ENCODE measurements at regions not wholly inside any gene's neighbourhood (a gene's known extent, or its start where the extent isn't known, plus 50 kb on each side); places are given as distances from the start of the nearest gene placed in this dataset.

DNA sequence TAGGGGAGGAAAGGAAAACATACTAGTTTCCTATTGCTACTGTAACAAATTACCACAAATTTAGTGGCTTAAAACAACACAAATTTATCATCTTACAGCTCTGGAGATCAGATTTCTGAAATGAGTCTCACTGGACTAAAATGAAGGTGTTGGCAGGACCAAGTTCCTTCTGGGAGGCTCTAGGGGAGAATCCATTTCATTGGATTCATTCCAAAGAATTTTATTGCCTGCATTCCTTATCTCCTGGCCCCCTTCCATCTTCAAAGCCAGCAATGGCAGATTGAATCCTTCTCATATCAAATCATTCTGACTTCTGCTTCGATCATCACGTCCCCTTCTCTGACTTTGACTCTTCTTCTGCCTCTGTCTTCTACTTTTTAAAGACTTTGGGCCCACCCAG, 250.9 kb downstream of the IRS1 start:
- TF ChIP-seq, protein P1, sequence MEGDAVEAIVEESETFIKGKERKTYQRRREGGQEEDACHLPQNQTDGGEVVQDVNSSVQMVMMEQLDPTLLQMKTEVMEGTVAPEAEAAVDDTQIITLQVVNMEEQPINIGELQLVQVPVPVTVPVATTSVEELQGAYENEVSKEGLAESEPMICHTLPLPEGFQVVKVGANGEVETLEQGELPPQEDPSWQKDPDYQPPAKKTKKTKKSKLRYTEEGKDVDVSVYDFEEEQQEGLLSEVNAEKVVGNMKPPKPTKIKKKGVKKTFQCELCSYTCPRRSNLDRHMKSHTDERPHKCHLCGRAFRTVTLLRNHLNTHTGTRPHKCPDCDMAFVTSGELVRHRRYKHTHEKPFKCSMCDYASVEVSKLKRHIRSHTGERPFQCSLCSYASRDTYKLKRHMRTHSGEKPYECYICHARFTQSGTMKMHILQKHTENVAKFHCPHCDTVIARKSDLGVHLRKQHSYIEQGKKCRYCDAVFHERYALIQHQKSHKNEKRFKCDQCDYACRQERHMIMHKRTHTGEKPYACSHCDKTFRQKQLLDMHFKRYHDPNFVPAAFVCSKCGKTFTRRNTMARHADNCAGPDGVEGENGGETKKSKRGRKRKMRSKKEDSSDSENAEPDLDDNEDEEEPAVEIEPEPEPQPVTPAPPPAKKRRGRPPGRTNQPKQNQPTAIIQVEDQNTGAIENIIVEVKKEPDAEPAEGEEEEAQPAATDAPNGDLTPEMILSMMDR (IDR thresholded peaks at IDR 0.05), result no peak

DNA sequence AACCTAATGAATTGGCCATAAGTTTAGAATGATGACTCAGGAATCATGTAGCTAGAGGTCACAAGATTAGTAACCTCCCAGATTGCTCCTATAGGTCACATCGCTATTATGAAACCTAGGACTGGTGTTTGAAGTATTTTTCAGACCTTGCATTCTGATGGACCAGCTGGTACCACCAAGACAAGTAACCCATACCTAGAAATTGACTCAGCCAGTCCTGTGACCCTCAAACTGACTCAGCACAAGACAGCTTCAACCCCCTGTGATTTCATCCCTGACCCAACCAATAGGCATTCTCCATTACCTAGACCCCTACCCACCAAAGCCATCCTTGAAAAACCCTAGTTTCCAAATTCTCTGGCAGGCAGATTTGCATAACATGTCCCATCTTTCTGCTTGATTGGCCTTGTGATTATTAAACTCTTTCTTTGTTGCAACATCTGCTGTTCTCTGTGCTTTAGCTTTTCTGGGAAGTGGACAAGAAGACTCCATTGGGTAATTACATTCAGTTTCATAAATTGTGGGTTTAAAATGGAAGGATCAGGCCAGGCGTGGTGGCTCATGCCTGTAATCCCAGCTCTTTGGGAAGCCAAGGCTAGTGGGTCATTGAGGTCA, 254.9 kb downstream of the IRS1 start:
- TF ChIP-seq, protein P1 (IDR thresholded peaks at IDR 0.05), result no peak

DNA sequence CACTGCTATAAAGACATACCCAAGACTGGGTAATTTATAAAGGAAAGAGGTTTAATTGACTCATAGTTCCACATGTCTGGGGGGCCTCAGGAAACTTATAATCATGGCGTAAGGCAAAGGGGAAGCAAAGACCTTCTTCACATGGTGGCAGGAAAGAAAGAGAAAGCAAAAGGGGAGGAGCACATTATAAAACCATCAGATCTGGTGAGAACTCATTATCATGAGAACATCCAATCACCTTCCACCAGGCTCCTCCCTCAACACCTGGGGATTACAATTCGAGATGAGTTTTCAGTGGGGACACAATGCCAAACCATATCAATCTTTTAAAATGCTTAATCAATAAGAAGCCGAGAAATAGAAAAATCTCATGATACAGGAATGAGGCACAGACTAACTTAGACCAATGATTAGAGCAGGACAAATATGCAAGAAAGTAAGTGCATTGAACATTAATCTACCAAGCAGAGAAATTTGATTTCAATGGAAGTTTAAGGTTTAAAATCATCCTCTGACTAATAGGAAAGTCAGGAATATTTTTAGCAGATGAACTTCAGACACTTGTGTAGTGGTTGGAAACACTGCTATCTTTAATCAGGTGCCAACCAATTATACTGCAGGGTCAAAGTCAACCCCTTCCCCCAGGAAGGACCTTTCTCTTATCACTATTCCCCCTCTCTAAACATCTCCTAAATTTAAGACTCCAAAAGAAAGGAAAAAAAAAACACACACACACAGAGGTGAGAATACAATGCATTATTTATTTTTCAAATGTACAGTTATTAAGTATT, 259.2 kb downstream of the IRS1 start:
- TF ChIP-seq, protein P1 (IDR thresholded peaks at IDR 0.05), result no peak

GRCh38 chr2:226536410-226536809, 263.2 kb downstream of the IRS1 start:
- TF ChIP-seq, protein P1 (IDR thresholded peaks at IDR 0.05), result no peak

DNA sequence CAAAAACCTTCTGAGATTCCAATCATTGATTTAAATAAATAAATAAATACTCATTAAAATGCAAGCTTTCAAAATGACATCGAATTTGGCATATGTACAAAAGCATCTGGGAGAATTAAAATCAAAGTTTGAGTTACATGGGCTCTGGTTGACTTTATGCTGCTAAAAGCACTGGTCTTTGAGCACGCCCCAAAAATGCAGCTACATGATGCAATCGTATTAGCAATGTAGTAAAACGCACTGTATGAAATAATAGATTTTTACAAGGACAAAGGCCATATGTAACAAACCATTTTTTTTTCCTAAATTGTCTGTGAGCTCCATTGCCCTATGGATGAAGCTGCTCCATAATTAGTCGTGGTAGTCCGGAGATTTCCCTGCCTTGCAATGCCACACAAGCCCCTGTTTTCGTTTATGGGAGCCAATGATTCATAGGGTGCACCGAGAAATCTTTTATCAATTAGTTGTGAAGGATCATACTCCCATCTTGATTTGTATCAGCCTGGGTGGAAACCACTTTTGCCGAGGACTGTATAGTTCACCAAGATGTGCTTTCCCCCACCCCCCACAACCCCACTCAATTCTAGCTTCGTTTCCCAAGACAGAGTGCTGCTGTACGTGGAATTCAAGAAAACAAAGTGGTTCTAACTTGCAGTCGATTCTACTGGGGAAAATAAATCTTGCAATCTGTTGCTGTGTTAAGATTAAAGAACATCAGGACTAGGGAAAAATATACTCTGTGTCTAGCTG, 268.4 kb downstream of the IRS1 start:
- TF ChIP-seq, protein P1 (IDR thresholded peaks at IDR 0.05), result no peak

DNA sequence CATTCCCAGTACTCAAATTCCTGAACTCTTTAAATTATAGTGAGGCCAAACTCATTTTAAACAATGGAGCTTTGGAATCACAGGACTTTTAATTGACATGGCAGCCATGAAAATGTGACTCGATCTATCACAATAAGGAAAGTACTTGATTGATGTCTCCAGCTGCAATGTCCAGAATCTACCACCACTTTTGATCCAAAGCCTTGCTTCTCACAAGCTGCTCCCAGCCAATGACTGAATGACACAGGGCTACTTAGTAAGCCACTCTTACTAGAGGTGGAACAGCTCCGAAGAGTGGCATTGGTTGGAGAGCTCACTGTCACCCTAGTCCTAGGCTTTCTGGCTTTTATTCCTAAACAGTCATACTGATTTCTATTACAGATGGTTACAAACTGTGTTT, 270.1 kb downstream of the IRS1 start:
- TF ChIP-seq, protein P1 (IDR thresholded peaks at IDR 0.05), result no peak

DNA sequence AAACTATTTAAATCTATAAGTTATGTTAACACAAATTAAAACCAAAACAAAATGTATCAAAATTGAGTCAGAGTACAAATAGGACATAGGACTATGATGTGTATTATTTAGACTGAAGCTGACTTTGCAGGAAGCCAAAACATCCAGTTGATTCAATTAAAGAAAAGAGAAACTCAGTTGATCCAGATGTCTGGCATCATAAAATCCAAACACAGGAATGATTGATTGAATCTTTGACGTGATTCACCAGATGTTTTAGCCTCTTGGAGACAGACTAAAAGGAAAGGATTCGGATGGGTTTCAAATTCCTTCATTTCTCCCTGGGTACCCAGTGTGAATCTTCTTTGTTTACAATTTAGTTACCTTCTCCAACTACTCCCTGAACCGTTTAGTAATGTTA, 272.9 kb downstream of the IRS1 start:
- TF ChIP-seq, protein P1 (IDR thresholded peaks at IDR 0.05), result no peak
